Caki2 (cell line): ENCODE measurements at regions not wholly inside any gene's neighbourhood (a gene's known extent, or its start where the extent isn't known, plus 50 kb on each side); places are given as distances from the start of the nearest gene placed in this dataset.

Experiments used
- DNase-seq: peaks from one replicate; pipeline ENCODE4 v3.0.0-alpha.2; 2015; ENCODE audit warnings: low read depth
- in situ Hi-C: cut with HindIII; loops from 2 replicates; pipeline ENCODE4 v1.10.0; 2016; ENCODE audit warnings: low sequenced_read_pairs, low pct_unique_long_range_greater_than_20kb, mixed read lengths

GRCh38 chr16:86202760-86203426 lies 303.9 kb downstream of the IRF8 start:
- in situ Hi-C loops: no loop called here
- no peak for DNase-seq

DNA sequence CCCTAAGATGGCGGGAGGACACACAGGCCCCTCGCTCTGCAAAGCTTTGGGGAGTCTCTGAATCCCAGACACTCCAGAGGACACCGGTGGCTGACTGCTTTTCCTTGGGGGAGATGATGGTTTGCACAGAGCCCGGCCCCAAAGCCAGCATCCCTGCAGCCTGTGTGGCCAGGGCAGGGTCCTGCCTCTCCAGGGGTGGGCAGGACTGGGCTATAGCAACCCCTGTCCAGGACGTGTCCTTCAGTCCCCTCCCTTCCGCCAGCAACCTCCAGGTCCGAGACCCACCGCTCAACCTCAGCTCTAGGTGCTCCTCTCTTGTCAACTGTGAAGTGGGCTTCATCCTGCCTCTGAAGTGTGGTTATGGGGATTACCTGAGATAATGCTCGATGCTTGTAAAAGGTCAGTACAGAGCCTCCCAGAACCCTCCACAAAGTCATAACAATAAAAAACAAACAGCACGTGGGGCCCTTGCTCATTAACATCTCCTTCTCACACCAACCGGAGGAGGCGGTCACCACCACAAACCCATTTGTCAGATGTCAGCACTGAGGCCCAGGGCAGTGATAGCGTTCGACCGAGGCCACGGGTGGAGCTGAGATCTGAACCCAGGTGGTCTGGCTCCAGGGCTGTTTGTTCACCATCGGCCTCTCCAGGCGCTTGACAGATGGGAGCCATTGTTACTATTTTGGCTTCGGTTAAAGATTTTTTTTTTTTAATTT lies 304.8 kb downstream of the IRF8 start:
- no peak for DNase-seq

GRCh38 chr16:86205521-86206245 lies 304.6 kb upstream of the FOXF1 start:
- in situ Hi-C loops: no loop called here

More for the DNA sequence above, 304.8 kb downstream of the IRF8 start:
- in situ Hi-C loops: no loop called here

GRCh38 chr16:86207350-86207749 lies 303.0 kb upstream of the FOXF1 start:
- in situ Hi-C loops: no loop called here
- DNase-seq: no peak

More at GRCh38 chr16:86205521-86206245, 304.6 kb upstream of the FOXF1 start:
- no peak for DNase-seq

GRCh38 chr16:86209202-86209601 lies 301.1 kb upstream of the FOXF1 start:
- DNase-seq: no peak
- in situ Hi-C loops: no loop called here

- DNase-seq: no peak
- in situ Hi-C loops: no loop called here
These were observed 299.7 kb upstream of the FOXF1 start for GRCh38 chr16:86210403-86211193.

GRCh38 chr16:86211265-86211664 lies 299.1 kb upstream of the FOXF1 start:
- no peak for DNase-seq
- in situ Hi-C loops: no loop called here

DNA sequence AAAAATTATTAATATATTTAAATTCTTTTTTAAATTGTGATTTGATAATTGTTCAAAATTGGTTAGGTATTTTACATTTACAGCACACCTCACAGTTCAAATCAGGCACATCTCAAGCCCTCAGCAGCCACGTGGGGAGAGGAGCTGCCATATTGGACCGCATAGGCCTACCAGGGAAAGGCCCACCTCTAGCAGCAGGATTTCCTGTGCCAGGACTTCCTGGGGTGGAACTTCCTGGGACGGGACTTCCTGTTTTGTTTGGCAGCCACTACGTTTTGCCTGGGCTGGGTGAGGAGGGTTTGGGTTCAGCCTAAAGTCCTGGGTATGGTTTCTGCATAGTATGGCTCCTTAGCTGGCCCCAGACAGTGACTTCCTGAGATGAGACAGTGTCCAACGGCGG lies 298.5 kb upstream of the FOXF1 start:
- in situ Hi-C loops: no loop called here

GRCh38 chr16:86212706-86213436 lies 297.5 kb upstream of the FOXF1 start:
- in situ Hi-C loops: no loop called here
- no peak for DNase-seq

More for the DNA sequence above, 298.5 kb upstream of the FOXF1 start:
- DNase-seq: no peak

DNA sequence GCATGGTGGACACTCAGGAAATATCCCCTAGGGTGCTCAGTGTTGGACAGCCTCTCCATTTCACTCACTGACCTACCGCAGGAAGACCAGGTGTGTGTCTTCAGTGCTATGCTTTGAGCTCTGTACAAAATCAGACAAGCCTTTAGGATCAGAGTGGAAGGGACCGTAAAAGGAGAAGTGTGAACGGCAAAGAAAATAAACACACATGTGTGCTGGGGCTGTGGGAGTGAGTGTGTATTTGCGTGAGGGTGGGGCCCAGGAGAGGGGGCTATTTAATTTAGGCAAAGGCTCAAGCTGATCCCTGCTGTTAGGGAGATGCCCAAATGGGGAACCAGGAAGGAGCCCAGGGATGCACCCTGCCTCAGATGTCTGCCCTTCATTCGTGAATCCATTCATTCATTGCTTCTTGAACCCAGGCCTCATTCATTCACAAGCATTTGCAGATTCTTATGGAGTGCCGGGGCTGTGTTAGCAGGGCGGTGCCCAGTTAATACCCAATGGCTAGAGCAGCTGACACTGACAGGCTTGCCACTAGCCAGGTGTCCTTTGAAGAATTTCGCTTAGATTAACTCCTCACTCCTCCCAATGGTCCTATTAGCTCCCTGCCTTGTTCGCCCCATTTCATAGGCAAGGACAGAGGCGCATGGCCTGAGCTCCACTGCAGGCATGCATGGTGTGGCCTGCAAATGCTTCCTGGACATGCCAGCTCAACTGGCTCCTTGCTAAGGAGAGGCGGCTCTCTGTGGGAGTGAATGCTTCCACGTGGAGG lies 296.7 kb upstream of the FOXF1 start:
- in situ Hi-C loops: no loop called here
- DNase-seq: no peak

DNA sequence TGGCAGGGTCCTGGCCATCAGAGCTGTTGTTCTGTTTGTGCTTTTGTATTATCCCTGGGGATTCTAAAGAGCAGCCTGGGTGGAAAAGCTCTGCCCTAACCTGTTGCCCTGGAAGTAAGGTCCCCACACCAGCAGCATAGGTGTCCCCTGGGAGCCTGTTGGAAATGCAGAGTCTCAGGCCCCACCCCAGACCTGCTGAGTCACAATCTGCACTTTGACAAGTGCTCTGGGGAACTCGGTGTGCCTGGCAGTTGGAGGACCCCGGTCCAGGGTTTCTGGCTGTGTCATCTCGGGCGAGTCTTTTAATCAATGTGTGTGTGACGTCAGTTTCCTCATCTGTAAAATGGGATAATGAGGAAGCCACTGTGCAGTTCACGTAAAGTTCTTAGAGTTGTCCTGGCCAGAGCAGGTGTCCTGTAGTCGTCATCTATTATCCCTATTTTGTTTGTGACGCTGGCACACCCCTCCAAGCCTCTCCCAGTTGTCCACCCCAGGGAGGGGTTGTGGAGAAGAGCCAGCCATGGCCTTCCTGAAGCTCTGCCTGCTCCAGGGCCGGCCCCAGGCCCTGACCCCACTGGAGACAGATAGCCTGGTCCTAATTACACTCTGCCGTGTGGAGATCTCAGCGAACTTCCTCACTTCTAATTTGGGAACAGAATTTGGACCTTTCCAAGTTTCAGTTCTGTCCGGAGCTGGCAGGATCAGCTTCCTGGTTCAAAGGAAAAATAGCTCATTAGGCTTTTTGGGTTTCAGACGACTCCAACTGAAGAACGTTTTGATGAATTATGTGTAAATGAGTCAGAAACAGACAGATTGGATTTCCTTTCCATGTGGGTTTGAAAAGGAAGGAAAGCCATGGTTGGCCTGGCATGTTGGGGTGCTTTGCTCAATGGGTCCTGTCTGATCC lies 295.7 kb upstream of the FOXF1 start:
- no peak for DNase-seq
- in situ Hi-C loops: no loop called here

GRCh38 chr16:86215233-86215978 lies 294.9 kb upstream of the FOXF1 start:
- in situ Hi-C loops: no loop called here
- no peak for DNase-seq

- no peak for DNase-seq
- in situ Hi-C loops: no loop called here
These were observed 294.2 kb upstream of the FOXF1 start for GRCh38 chr16:86215979-86216585.

GRCh38 chr16:86216591-86216990 lies 293.7 kb upstream of the FOXF1 start:
- no peak for DNase-seq
- in situ Hi-C loops: no loop called here
